IMR-90 (cell line): ENCODE measurements at regions not wholly inside any gene's neighbourhood (a gene's known extent, or its start where the extent isn't known, plus 50 kb on each side); places are given as distances from the start of the nearest gene placed in this dataset.

Source experiments
- CEBPB ChIP-seq: IDR thresholded peaks from 2 replicates; pipeline ENCODE4 v1.6.1; 2012; ENCODE audit warnings: low read depth, low read length, improper control_type of control experiment
- POLR2A ChIP-seq: IDR thresholded peaks from 2 replicates; pipeline ENCODE4 v1.6.1; 2012; ENCODE audit warnings: mild to moderate bottlenecking, low read depth, low read length

- TF ChIP-seq POLR2A (no peak), CEBPB (peak; percentile 90)
Observed at GRCh38 chr10:28845009-28845682, 167.8 kb downstream of the BAMBI start.
